H1 (cell line): ENCODE measurements at regions not wholly inside any gene's neighbourhood (a gene's known extent, or its start where the extent isn't known, plus 50 kb on each side); places are given as distances from the start of the nearest gene placed in this dataset.

Source experiments
- CTCF ChIA-PET: fragments of 300-600 bp; sonication (Branson Sonifier 250); formaldehyde crosslinking; loops from one replicate; lab custom pipeline; 2021; ENCODE audit not compliant: partially characterized antibody; lab: Charles Lee
- POLR2A ChIA-PET: fragments of 300-600 bp; sonication (Branson Sonifier 250); formaldehyde crosslinking; loops from one replicate; lab custom pipeline; 2021; ENCODE audit warnings: inconsistent platforms; ENCODE audit not compliant: partially characterized antibody; lab: Charles Lee
- DNase-seq, 2 experiments: peaks; one replicate each; pipeline versions ENCODE4 v3.0.0 to v3.0.0-alpha.2; 2010 to 2022; ENCODE audit warnings: low spot score in 2 of 2, low read depth in 1 of 2, mixed read lengths in 1 of 2
- FAIRE-seq: peaks from 2 replicates; lab custom pipeline; 2011; peaks lifted over from hg19 to GRCh38; lab: Jason Lieb, UNC
- H2AFZ ChIP-seq: 2 replicates; pipeline ENCODE4 v1.8.1; 2012; ENCODE audit warnings: low read length, inconsistent platforms
- H2AK5ac ChIP-seq: 2 replicates; pipeline ENCODE4 v1.6.1; 2013; ENCODE audit warnings: low read depth, low read length
- H2BK120ac ChIP-seq: replicated peaks from 2 replicates; pipeline ENCODE3; 2013; ENCODE audit warnings: low read depth, low read length, inconsistent platforms
- H2BK12ac ChIP-seq: 2 replicates; pipeline ENCODE4 v1.6.1; 2013; ENCODE audit warnings: low read depth, low read length
- H2BK15ac ChIP-seq: 2 replicates; pipeline ENCODE4 v1.6.1; 2013; ENCODE audit warnings: low read length
- H2BK20ac ChIP-seq: 2 replicates; pipeline ENCODE4 v1.6.1; 2013; ENCODE audit warnings: low read length
- H2BK5ac ChIP-seq: 2 replicates; pipeline ENCODE4 v1.6.1; 2013; ENCODE audit warnings: low read depth, low read length
- H3K14ac ChIP-seq: 2 replicates; pipeline ENCODE4 v1.6.1; 2013; ENCODE audit warnings: inconsistent platforms; ENCODE audit not compliant: insufficient read length
- H3K18ac ChIP-seq: 2 replicates; pipeline ENCODE4 v1.6.1; 2013; ENCODE audit warnings: low read length; ENCODE audit errors: extremely low read depth
- H3K23ac ChIP-seq: 2 replicates; pipeline ENCODE4 v1.6.1; 2013; ENCODE audit warnings: inconsistent platforms; ENCODE audit not compliant: insufficient read length
- H3K23me2 ChIP-seq: 2 replicates; pipeline ENCODE4 v1.6.1; 2013; ENCODE audit warnings: low read depth, low read length
- H3K27ac ChIP-seq: 2 replicates; pipeline ENCODE4 v1.6.1; 2011; ENCODE audit warnings: low read depth, low read length, inconsistent platforms
- H3K27me3 ChIP-seq, 4 experiments: replicated peaks in 1 of 4; 1 replicate in 1 of 4; 2 replicates in 3 of 4; pipeline versions ENCODE4 v1.6.1 to v1.8.1; 2011 to 2013; ENCODE audit warnings: low read length in 3 of 4, mild to moderate bottlenecking in 3 of 4, inconsistent platforms in 2 of 4, mixed read lengths in 2 of 4, moderate library complexity in 1 of 4; ENCODE audit not compliant: control insufficient read depth in 3 of 4, insufficient read depth in 3 of 4; ENCODE audit errors: extremely low read depth in 1 of 4
- H3K36me3 ChIP-seq, 4 experiments: 2 replicates each; pipeline versions ENCODE4 v1.6.1 to v1.8.1; 2011 to 2013; ENCODE audit warnings: mild to moderate bottlenecking in 4 of 4, low read length in 3 of 4, moderate library complexity in 2 of 4, control low read depth in 1 of 4, inconsistent platforms in 1 of 4; ENCODE audit not compliant: insufficient read depth in 4 of 4, control insufficient read depth in 2 of 4
- H3K4ac ChIP-seq: replicated peaks from 2 replicates; pipeline ENCODE3; 2013; ENCODE audit warnings: low read length, low read depth, mixed read lengths, inconsistent platforms; ENCODE audit not compliant: insufficient read length
- H3K4me1 ChIP-seq, 4 experiments: replicated peaks in 1 of 4; 1 replicate in 1 of 4; 2 replicates in 3 of 4; pipeline versions ENCODE4 v1.6.1 to v1.8.1; 2011 to 2013; ENCODE audit warnings: low read length in 3 of 4, inconsistent platforms in 2 of 4, mixed read lengths in 1 of 4; ENCODE audit not compliant: insufficient read depth in 4 of 4, control insufficient read depth in 3 of 4
- H3K4me2 ChIP-seq, 2 experiments: 2 replicates each; pipeline versions ENCODE4 v1.6.1 to v1.8.1; 2011 to 2013; ENCODE audit warnings: low read depth in 2 of 2, low read length in 2 of 2, control low read depth in 1 of 2, inconsistent platforms in 1 of 2, mild to moderate bottlenecking in 1 of 2; ENCODE audit not compliant: insufficient read depth in 1 of 2
- H3K4me3 ChIP-seq, 4 experiments: fragments of 200-600, 300-600 bp in 1 of 4; sonication (generic), shearing (Covaris generic), sonication (Bioruptor Twin) in 1 of 4; 2 replicates each; pipeline versions ENCODE4 v1.5.1 to v1.8.1; 2011 to 2016; ENCODE audit warnings: low read length in 4 of 4, low read depth in 3 of 4, control low read depth in 2 of 4, inconsistent platforms in 2 of 4, mild to moderate bottlenecking in 2 of 4, mixed read lengths in 1 of 4, moderate library complexity in 1 of 4; ENCODE audit not compliant: insufficient read depth in 2 of 4; ENCODE audit errors: extremely low read depth in 1 of 4
- H3K56ac ChIP-seq: replicated peaks from 2 replicates; pipeline ENCODE3; 2013; ENCODE audit warnings: low read depth, mild to moderate bottlenecking, mixed read lengths, low read length, inconsistent platforms; ENCODE audit not compliant: insufficient read length
- H3K79me1 ChIP-seq: 2 replicates; pipeline ENCODE4 v1.6.1; 2013; ENCODE audit warnings: low read depth, low read length, control low read depth
- H3K79me2 ChIP-seq, 2 experiments: 2 replicates each; pipeline versions ENCODE4 v1.6.1 to v1.8.1; 2012 to 2013; ENCODE audit warnings: low read length in 2 of 2, mild to moderate bottlenecking in 2 of 2, inconsistent platforms in 1 of 2; ENCODE audit not compliant: insufficient read depth in 2 of 2, control insufficient read depth in 1 of 2
- H3K9ac ChIP-seq, 4 experiments: replicated peaks in 1 of 4; 1 replicate in 1 of 4; 2 replicates in 3 of 4; pipeline versions ENCODE4 v1.6.1 to v1.8.1; 2011 to 2013; ENCODE audit warnings: low read depth in 3 of 4, low read length in 3 of 4, control low read depth in 2 of 4, mild to moderate bottlenecking in 2 of 4, moderate library complexity in 2 of 4, inconsistent platforms in 1 of 4; ENCODE audit errors: extremely low read depth in 1 of 4
- H3K9me3 ChIP-seq, 2 experiments: 2 replicates each; pipeline versions ENCODE4 v1.6.1 to v1.8.1; 2012 to 2013; ENCODE audit warnings: mild to moderate bottlenecking in 2 of 2, moderate library complexity in 2 of 2, control low read depth in 1 of 2, inconsistent platforms in 1 of 2, low read depth in 1 of 2, low read length in 1 of 2, mixed read lengths in 1 of 2; ENCODE audit not compliant: insufficient read depth in 2 of 2
- H4K20me1 ChIP-seq, 2 experiments: replicated peaks in 1 of 2; 2 replicates each; pipeline versions ENCODE3 to v1.8.1; 2011 to 2013; ENCODE audit warnings: inconsistent platforms in 2 of 2, low read length in 2 of 2, mild to moderate bottlenecking in 1 of 2; ENCODE audit not compliant: insufficient read depth in 2 of 2, control insufficient read depth in 1 of 2
- H4K5ac ChIP-seq: 2 replicates; pipeline ENCODE4 v1.6.1; 2013; ENCODE audit warnings: low read length, low read depth, mixed read lengths, inconsistent platforms; ENCODE audit not compliant: insufficient read length
- H4K8ac ChIP-seq: 2 replicates; pipeline ENCODE4 v1.8.0; 2013; ENCODE audit warnings: mild to moderate bottlenecking, moderate library complexity, low read length, inconsistent platforms; ENCODE audit not compliant: insufficient read depth; ENCODE audit errors: extremely low read depth
- H4K91ac ChIP-seq: replicated peaks from 2 replicates; pipeline ENCODE3; 2013; ENCODE audit warnings: low read length, mixed read lengths, inconsistent platforms; ENCODE audit not compliant: insufficient read length
- BACH1 ChIP-seq: IDR thresholded peaks from 2 replicates; pipeline ENCODE4 v1.6.1; 2012; ENCODE audit warnings: low read length, improper control_type of control experiment
- CHD2 ChIP-seq: IDR thresholded peaks from 2 replicates; pipeline ENCODE4 v1.6.1; 2012; ENCODE audit warnings: low read length, improper control_type of control experiment
- CTBP2 ChIP-seq: IDR thresholded peaks from 2 replicates; pipeline ENCODE4 v1.7.0; 2011; ENCODE audit warnings: borderline replicate concordance, mild to moderate bottlenecking, moderate library complexity, mixed read lengths, low read length; ENCODE audit not compliant: insufficient read depth, insufficient read length
- CTCF ChIP-seq, 3 experiments: IDR thresholded peaks; 1 replicate in 2 of 3; 2 replicates in 1 of 3; pipeline versions ENCODE4 v1.5.1 to v1.6.1; 2011; ENCODE audit warnings: low read length in 3 of 3, mild to moderate bottlenecking in 3 of 3, inconsistent platforms in 2 of 3, low read depth in 1 of 3, moderate library complexity in 1 of 3; ENCODE audit not compliant: insufficient read depth in 1 of 3; ENCODE audit errors: control extremely low read depth in 1 of 3
- GTF2F1 ChIP-seq: IDR thresholded peaks from 2 replicates; pipeline ENCODE4 v1.6.1; 2012; ENCODE audit warnings: low read depth, low read length, improper control_type of control experiment, borderline replicate concordance
- NANOG ChIP-seq: IDR thresholded peaks from 2 replicates; pipeline ENCODE4 v1.6.1; 2011; ENCODE audit warnings: low read length, low read depth, mild to moderate bottlenecking, inconsistent platforms; ENCODE audit not compliant: insufficient read depth, poor library complexity, severe bottlenecking
- NRF1 ChIP-seq: IDR thresholded peaks from 2 replicates; pipeline ENCODE4 v1.6.1; 2011; ENCODE audit warnings: mild to moderate bottlenecking, low read depth, low read length, improper control_type of control experiment
- RXRA ChIP-seq: IDR thresholded peaks from 2 replicates; pipeline ENCODE4 v1.6.1; 2011; ENCODE audit warnings: low read depth, mild to moderate bottlenecking, low read length, moderate library complexity; ENCODE audit not compliant: insufficient read depth
- SP4 ChIP-seq: IDR thresholded peaks from 2 replicates; pipeline ENCODE4 v1.6.1; 2012; ENCODE audit warnings: low read length, inconsistent platforms
- SUZ12 ChIP-seq: fragments of 200-600 bp; sonication (generic); IDR thresholded peaks from 2 replicates; pipeline ENCODE4 v1.6.1; 2012; ENCODE audit warnings: mild to moderate bottlenecking, inconsistent platforms, low read length, moderate library complexity, mixed read lengths
- TAF7 ChIP-seq: optimal IDR thresholded peaks from 2 replicates; pipeline ENCODE3; 2011; ENCODE audit warnings: low read depth, mild to moderate bottlenecking, inconsistent platforms, low read length, moderate library complexity, borderline replicate concordance
- TCF12 ChIP-seq: IDR thresholded peaks from 2 replicates; pipeline ENCODE4 v1.6.1; 2011; ENCODE audit warnings: low read depth, mild to moderate bottlenecking, low read length
- WGBS, 2 experiments: shearing (Covaris generic) in 1 of 2; methylation state at CpG; one replicate each; pipeline versions ENCODE4 v1.1.6 to v1.1.7; 2013 to 2015; ENCODE audit warnings: low lambda C conversion rate in 2 of 2, mixed read lengths in 2 of 2, inconsistent platforms in 1 of 2, low coverage in 1 of 2, missing lambda C conversion rate in 1 of 2; ENCODE audit not compliant: insufficient replicate concordance in 2 of 2, insufficient coverage in 1 of 2, insufficient read length in 1 of 2; ENCODE audit errors: extremely low coverage in 1 of 2, missing lambda C conversion rate in 1 of 2; 5-methylcytosine and 5-hydroxymethylcytosine counted together

DNA sequence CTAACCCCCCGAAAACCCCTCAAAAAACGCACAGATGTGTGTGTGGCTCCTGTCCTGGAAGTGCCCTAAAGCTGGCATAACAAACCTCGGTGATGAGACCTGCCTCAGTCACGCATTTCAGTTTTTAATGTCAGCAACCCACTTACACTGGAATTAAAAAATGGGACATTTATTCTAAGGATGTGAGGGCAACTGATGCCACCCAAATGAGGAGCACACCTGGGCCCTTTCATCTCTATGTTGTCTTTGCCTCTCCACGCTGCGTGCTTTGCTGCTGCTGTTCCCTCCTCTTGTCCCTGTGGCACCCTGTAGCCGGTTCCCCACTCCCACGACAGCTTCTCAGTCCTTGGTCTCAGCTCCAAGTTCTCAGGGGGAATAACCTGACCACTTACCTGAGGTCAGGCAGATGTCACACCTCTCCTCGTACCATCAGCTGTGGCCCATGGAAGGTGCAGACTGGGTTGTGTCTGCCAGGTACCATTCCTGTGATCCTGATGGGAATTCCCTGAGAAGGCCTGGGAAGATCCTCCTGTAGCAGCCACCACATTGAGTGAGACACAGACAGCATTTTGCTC lies 134.2 kb upstream of the THBS2 start:
- Histone ChIP-seq H2BK12ac (no peak overlapping the region), H3K27ac (no peak overlapping the region), H4K20me1 (peaks cover 0 to 5% of the 10 kb centered on the region in 2 experiments), H2BK5ac (no peak overlapping the region), H3K23ac (no peak overlapping the region), H3K79me1 (no peaks in the 10 kb centered on the region), H3K79me2 (no peaks in the 10 kb centered on the region), H3K9ac (no peak overlapping the region), H3K23me2 (0 out of 2 replicates have a peak, but pooled peaks cover 5% of the 10 kb centered on the region), H4K5ac (no peak overlapping the region), H3K27me3 (no peaks in the 10 kb centered on the region), H2AK5ac (no peak overlapping the region), H3K4me3 (no peak overlapping the region), H3K14ac (no peak overlapping the region), H2BK120ac (no peak overlapping the region), H4K91ac (no peak overlapping the region), H3K4me2 (no peak overlapping the region), H3K56ac (no peak overlapping the region), H4K8ac (no peak overlapping the region), H3K36me3 (no peaks in the 10 kb centered on the region), H2BK15ac (no peak overlapping the region), H3K18ac (no peak overlapping the region), H3K4me1 (no peaks in the 10 kb centered on the region), H2AFZ (no peak overlapping the region), H3K4ac (peak overlapping the region; percentile 69), H2BK20ac (no peak overlapping the region), H3K9me3 (peaks cover 6 to 18% of the 10 kb centered on the region in 2 experiments; a peak in 3 of 4 replicates)
- 89% methylated on average over 9 of the region's 9 CpGs; no CpG with 5 or more reads in 1 of the 2 experiments for WGBS, 2 experiments
- CTCF ChIA-PET = no interaction called here
- POLR2A ChIA-PET = no interaction called here
- DNase-seq = no peak
- FAIRE-seq = no peak
- no peak for TF ChIP-seq NRF1
- TF ChIP-seq TAF7 = no peak
- no peak for TF ChIP-seq CHD2
- TF ChIP-seq CTCF (IDR thresholded peaks at IDR 0.05; ENCODE audit: control extremely low read depth in 1 of 3, insufficient read depth in 1 of 3, low read depth in 1 of 3, low read length in 3 of 3) = no peak
- no peak for TF ChIP-seq GTF2F1
- no peak for TF ChIP-seq SP4
- TF ChIP-seq BACH1 = no peak
- TF ChIP-seq CTBP2 = no peak
- TF ChIP-seq NANOG = no peak
- no peak for TF ChIP-seq RXRA
- no peak for TF ChIP-seq SUZ12
- TF ChIP-seq TCF12 = no peak
